Peyer's patch (tissue), 4 donors: ENCODE measurements at regions not wholly inside any gene's neighbourhood (a gene's known extent, or its start where the extent isn't known, plus 50 kb on each side); places are given as distances from the start of the nearest gene placed in this dataset.

Experiments
- DNase-seq, 3 donors: peaks; one replicate each; pipeline ENCODE4 v3.0.0-alpha.2; 2017 to 2019
- H3K27ac ChIP-seq, 4 donors: fragments of 200-600 bp; sonication (generic); one replicate each; pipeline ENCODE4 v1.5.1; 2016 to 2019
- H3K27me3 ChIP-seq, 2 donors: fragments of 200-600 bp; sonication (generic); one replicate each; pipeline ENCODE4 v1.5.1; 2019
- H3K36me3 ChIP-seq, 3 donors: fragments of 200-600 bp; sonication (generic); one replicate each; pipeline ENCODE4 v1.5.1; 2016 to 2019
- H3K4me1 ChIP-seq, 4 donors: fragments of 200-600 bp; sonication (generic); one replicate each; pipeline ENCODE4 v1.5.1; 2016 to 2019
- H3K4me3 ChIP-seq, 4 donors: fragments of 200-600 bp; sonication (generic); 1 replicate in 3 of 4; 2 replicates in 1 of 4; pipeline ENCODE4 v1.5.1; 2016 to 2019; ENCODE audit warnings: mild to moderate bottlenecking in 1 of 4
- H3K9me3 ChIP-seq, 4 donors: fragments of 200-600 bp; sonication (generic); one replicate each; pipeline ENCODE4 v1.5.1; 2016 to 2019; ENCODE audit warnings: mild to moderate bottlenecking in 1 of 4
- CTCF ChIP-seq, 6 experiments: fragments of 450-650 bp in 4 of 6; fragments of 200-600 bp in 2 of 6; sonication (generic) in 1 of 6; IDR thresholded peaks; one replicate each; pipeline ENCODE4 v1.5.1; 2017 to 2019; ENCODE audit warnings: antibody characterized with exemption in 6 of 6, mild to moderate bottlenecking in 3 of 6, moderate library complexity in 1 of 6
- POLR2A ChIP-seq, 2 donors: fragments of 450-650 bp; IDR thresholded peaks; one replicate each; pipeline ENCODE4 v1.5.1; 2017; ENCODE audit warnings: antibody characterized with exemption in 2 of 2, mild to moderate bottlenecking in 2 of 2, moderate library complexity in 2 of 2

DNA sequence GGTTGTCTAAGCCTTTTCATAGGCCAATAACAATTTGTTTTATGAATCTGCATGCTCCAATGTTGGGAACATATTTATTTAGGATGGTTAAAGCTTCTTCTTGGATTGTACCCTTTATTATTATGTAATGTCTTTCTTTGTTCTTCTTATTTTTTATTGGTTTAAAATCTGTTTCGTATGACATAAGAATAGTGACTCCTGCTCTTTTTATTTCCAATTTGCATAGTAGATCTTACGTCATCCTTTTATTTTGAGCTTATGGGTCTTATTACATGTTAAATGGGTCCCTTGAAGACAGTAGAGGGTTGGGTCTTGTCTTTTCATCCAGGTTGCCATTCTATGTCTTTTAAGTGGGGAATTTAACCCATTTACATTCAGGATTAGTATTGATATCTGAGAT is 561.9 kb upstream of the GHITM start:
- no peak for TF ChIP-seq CTCF (IDR thresholded peaks at IDR 0.05)
- no peak for TF ChIP-seq POLR2A (IDR thresholded peaks at IDR 0.05)

GRCh38 chr10:83580373-83581012 is 558.8 kb upstream of the GHITM start:
- H3K27me3 ChIP-seq, result no peaks in the 10 kb centered on the region
- no peak for DNase-seq
- no peaks in the 10 kb centered on the region for H3K4me1 ChIP-seq
- H3K27ac ChIP-seq, result no peak overlapping the region
- no peak for TF ChIP-seq POLR2A (IDR thresholded peaks at IDR 0.05)
- no peak for TF ChIP-seq CTCF (IDR thresholded peaks at IDR 0.05)
- no peaks in the 10 kb centered on the region for H3K36me3 ChIP-seq
- H3K9me3 ChIP-seq, result no peaks in the 10 kb centered on the region
- H3K4me3 ChIP-seq, result no peak overlapping the region

More for the DNA sequence above, 561.9 kb upstream of the GHITM start:
- DNase-seq, result no peak
- H3K4me3 ChIP-seq, result no peak overlapping the region
- H3K27ac ChIP-seq, result no peak overlapping the region
- H3K4me1 ChIP-seq, result no peaks in the 10 kb centered on the region
- H3K36me3 ChIP-seq, result no peaks in the 10 kb centered on the region
- no peaks in the 10 kb centered on the region for H3K27me3 ChIP-seq
- H3K9me3 ChIP-seq, result no peaks in the 10 kb centered on the region

DNA sequence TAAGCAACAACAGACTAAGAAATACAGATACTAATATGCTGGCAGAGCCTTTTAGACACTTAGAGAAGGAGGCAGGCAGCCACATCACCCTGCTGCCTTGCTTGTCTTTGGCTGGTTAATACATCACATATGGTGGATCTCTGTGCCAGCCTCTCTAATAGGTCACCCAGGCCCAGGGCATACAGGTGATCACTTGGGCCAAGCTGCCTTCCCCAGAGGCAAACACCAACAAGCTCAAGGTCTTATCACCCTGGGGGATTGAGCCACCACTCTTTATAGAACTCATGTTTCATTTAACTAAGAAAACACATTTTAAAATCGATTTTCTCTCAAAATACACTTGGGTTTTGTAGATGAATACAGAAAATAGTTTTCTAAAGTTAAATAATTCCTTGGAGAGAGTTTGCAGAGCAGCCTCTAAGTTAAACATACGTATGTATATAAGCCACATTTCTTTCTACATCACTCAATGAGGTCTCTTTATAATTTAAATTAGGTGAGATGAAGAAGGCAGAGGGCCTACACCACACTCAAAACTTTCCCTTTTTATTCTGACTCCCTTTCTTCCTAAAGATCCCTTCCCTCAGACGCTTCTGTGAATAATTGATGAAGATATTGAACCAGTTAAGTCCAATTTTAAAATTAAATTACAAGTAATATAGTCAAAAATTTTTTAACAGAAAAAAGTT is 556.8 kb upstream of the GHITM start:
- Histone ChIP-seq H3K9me3 (no peaks in the 10 kb centered on the region), H3K4me1 (no peaks in the 10 kb centered on the region), H3K4me3 (no peak overlapping the region), H3K27me3 (no peaks in the 10 kb centered on the region), H3K27ac (no peak overlapping the region), H3K36me3 (no peaks in the 10 kb centered on the region)
- TF ChIP-seq POLR2A (IDR thresholded peaks at IDR 0.05) (no peak), CTCF (IDR thresholded peaks at IDR 0.05) (no peak)
- DNase-seq, result no peak

DNA sequence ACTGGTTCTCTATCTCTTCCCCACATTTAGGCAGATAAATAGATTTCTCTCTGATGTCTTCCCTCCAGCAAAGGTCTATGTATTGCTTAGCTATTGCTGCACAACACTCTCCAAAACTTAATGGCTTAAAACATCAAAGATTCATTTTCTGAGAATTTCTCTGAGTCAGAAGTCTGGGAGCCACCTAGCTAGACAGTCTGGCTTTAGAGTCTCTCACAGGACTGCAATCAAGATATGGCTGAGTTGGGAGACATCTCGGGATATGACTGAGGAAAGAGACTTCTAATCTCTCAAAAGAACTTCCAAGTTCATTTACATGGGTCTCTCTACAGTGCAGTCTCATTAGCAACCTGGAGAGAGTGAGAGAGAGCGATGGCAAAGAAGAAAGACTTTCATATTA is 553.6 kb upstream of the GHITM start:
- TF ChIP-seq POLR2A (IDR thresholded peaks at IDR 0.05) (no peak), CTCF (IDR thresholded peaks at IDR 0.05) (no peak)
- Histone ChIP-seq H3K36me3 (no peaks in the 10 kb centered on the region), H3K4me3 (no peak overlapping the region), H3K27me3 (no peaks in the 10 kb centered on the region), H3K27ac (no peak overlapping the region), H3K4me1 (no peaks in the 10 kb centered on the region), H3K9me3 (no peaks in the 10 kb centered on the region)
- no peak for DNase-seq

- Histone ChIP-seq H3K27me3 (no peaks in the 10 kb centered on the region), H3K36me3 (no peaks in the 10 kb centered on the region), H3K4me3 (no peak overlapping the region), H3K4me1 (no peaks in the 10 kb centered on the region), H3K9me3 (peaks cover 0 to 7% (median 0%) of the 10 kb centered on the region in 4 donors), H3K27ac (no peak overlapping the region)
- no peak for DNase-seq
- TF ChIP-seq POLR2A (IDR thresholded peaks at IDR 0.05), result no peak
- no peak for TF ChIP-seq CTCF (IDR thresholded peaks at IDR 0.05)
These were observed 546.9 kb upstream of the GHITM start for GRCh38 chr10:83592337-83592935.
